ENCODE measurements at regions not wholly inside any gene's neighbourhood (a gene's known extent, or its start where the extent isn't known, plus 50 kb on each side); places are given as distances from the start of the nearest gene placed in this dataset.

- TF ChIP-seq CTCF (CRISPR knock-in tag; IDR thresholded peaks at IDR 0.05) (no peak), POGZ (CRISPR knock-in tag; IDR thresholded peaks at IDR 0.05) (no peak), ELF4 (CRISPR knock-in tag; IDR thresholded peaks at IDR 0.05; ENCODE audit: borderline replicate concordance) (no peak), CBX2 (IDR thresholded peaks at IDR 0.05; ENCODE audit: low read depth, low read length) (no peak), CBX2 (CRISPR knock-in tag; IDR thresholded peaks at IDR 0.05; ENCODE audit: low read depth) (no peak), POLR2AphosphoS5 (IDR thresholded peaks at IDR 0.05; ENCODE audit: low read depth, low read length) (no peak), NFE2L1 (CRISPR knock-in tag; IDR thresholded peaks at IDR 0.05; ENCODE audit: borderline replicate concordance) (no peak), CAMTA2 (CRISPR knock-in tag; IDR thresholded peaks at IDR 0.05; ENCODE audit: borderline replicate concordance) (no peak), YY1 (IDR thresholded peaks at IDR 0.05; ENCODE audit: insufficient read depth, insufficient replicate concordance, low read depth, low read length) (no peak), SUZ12 (IDR thresholded peaks at IDR 0.05; ENCODE audit: low read depth, low read length) (no peak)
Measured at GRCh38 chr4:177064729-177065394, 244.8 kb upstream of the NEIL3 start.
